Peyer's patch (tissue), 4 donors: ENCODE measurements at regions not wholly inside any gene's neighbourhood (a gene's known extent, or its start where the extent isn't known, plus 50 kb on each side); places are given as distances from the start of the nearest gene placed in this dataset.

Experiments used
- CTCF ChIP-seq, 6 experiments: fragments of 450-650 bp in 4 of 6; fragments of 200-600 bp in 2 of 6; sonication (generic) in 1 of 6; IDR thresholded peaks; one replicate each; pipeline ENCODE4 v1.5.1; 2017 to 2019; ENCODE audit warnings: antibody characterized with exemption in 6 of 6, mild to moderate bottlenecking in 3 of 6, moderate library complexity in 1 of 6
- POLR2A ChIP-seq, 2 donors: fragments of 450-650 bp; IDR thresholded peaks; one replicate each; pipeline ENCODE4 v1.5.1; 2017; ENCODE audit warnings: antibody characterized with exemption in 2 of 2, mild to moderate bottlenecking in 2 of 2, moderate library complexity in 2 of 2

- TF ChIP-seq CTCF (IDR thresholded peaks at IDR 0.05), result no peak
- no peak for TF ChIP-seq POLR2A (IDR thresholded peaks at IDR 0.05)
Observed at GRCh38 chr3:177610686-177611633, 413.7 kb upstream of the TBL1XR1 start.
